H9 (cell line): ENCODE measurements at regions not wholly inside any gene's neighbourhood (a gene's known extent, or its start where the extent isn't known, plus 50 kb on each side); places are given as distances from the start of the nearest gene placed in this dataset.

Experiments used
- DNase-seq: peaks from one replicate; pipeline ENCODE4 v3.0.0-alpha.2; 2017
- H2AFZ ChIP-seq: one replicate; pipeline ENCODE4 v1.6.1; 2013; ENCODE audit warnings: mild to moderate bottlenecking, low read length, control low read depth, moderate library complexity
- H2AK5ac ChIP-seq: 2 replicates; pipeline ENCODE4 v1.6.1; 2013; ENCODE audit warnings: low read length, control low read depth, mixed read lengths; ENCODE audit not compliant: insufficient read length
- H2BK120ac ChIP-seq: one replicate; pipeline ENCODE4 v1.6.1; 2013; ENCODE audit warnings: low read depth, mild to moderate bottlenecking, low read length, control low read depth, inconsistent platforms; ENCODE audit not compliant: poor library complexity, severe bottlenecking
- H2BK12ac ChIP-seq: 2 replicates; pipeline ENCODE4 v1.6.1; 2013; ENCODE audit warnings: low read length, control low read depth, mixed read lengths, low read depth; ENCODE audit not compliant: insufficient read length
- H2BK15ac ChIP-seq: 2 replicates; pipeline ENCODE4 v1.6.1; 2013; ENCODE audit warnings: low read depth, low read length, control low read depth
- H2BK20ac ChIP-seq: one replicate; pipeline ENCODE4 v1.6.1; 2013; ENCODE audit warnings: low read depth, mild to moderate bottlenecking, low read length, control low read depth, inconsistent platforms; ENCODE audit not compliant: poor library complexity, severe bottlenecking
- H2BK5ac ChIP-seq: 2 replicates; pipeline ENCODE4 v1.6.1; 2013; ENCODE audit warnings: low read length, control low read depth, mixed read lengths; ENCODE audit not compliant: insufficient read length
- H3K14ac ChIP-seq: 2 replicates; pipeline ENCODE4 v1.6.1; 2013; ENCODE audit warnings: low read length, control low read depth; ENCODE audit not compliant: insufficient read depth
- H3K18ac ChIP-seq: 2 replicates; pipeline ENCODE4 v1.6.1; 2013; ENCODE audit warnings: low read depth, mild to moderate bottlenecking, mixed read lengths, low read length, control low read depth; ENCODE audit not compliant: insufficient read length
- H3K23ac ChIP-seq: 2 replicates; pipeline ENCODE4 v1.6.1; 2013; ENCODE audit warnings: low read length, control low read depth, mixed read lengths, low read depth; ENCODE audit not compliant: insufficient read length
- H3K23me2 ChIP-seq: 2 replicates; pipeline ENCODE4 v1.6.1; 2013; ENCODE audit warnings: low read depth, mild to moderate bottlenecking, mixed read lengths, low read length, control low read depth; ENCODE audit not compliant: insufficient read length, poor library complexity, severe bottlenecking
- H3K27ac ChIP-seq: 2 replicates; pipeline ENCODE4 v1.5.1; 2013; ENCODE audit warnings: low read length, control low read depth, mixed read lengths, low read depth; ENCODE audit not compliant: insufficient read length
- H3K27me3 ChIP-seq: 2 replicates; pipeline ENCODE4 v1.6.1; 2013; ENCODE audit warnings: low read length, control low read depth, inconsistent platforms; ENCODE audit not compliant: insufficient read depth
- H3K4ac ChIP-seq: 2 replicates; pipeline ENCODE4 v1.6.1; 2013; ENCODE audit warnings: low read depth, mild to moderate bottlenecking, control low read depth, inconsistent platforms, low read length, moderate library complexity
- H3K4me1 ChIP-seq: 2 replicates; pipeline ENCODE4 v1.6.1; 2013; ENCODE audit warnings: low read length, control low read depth, inconsistent platforms; ENCODE audit not compliant: insufficient read depth
- H3K4me2 ChIP-seq: 2 replicates; pipeline ENCODE4 v1.6.1; 2013; ENCODE audit warnings: low read length, control low read depth, mixed read lengths; ENCODE audit not compliant: insufficient read length, insufficient read depth
- H3K56ac ChIP-seq: 2 replicates; pipeline ENCODE4 v1.6.1; 2013; ENCODE audit warnings: low read depth, mild to moderate bottlenecking, mixed read lengths, low read length, control low read depth; ENCODE audit not compliant: insufficient read length
- H3K79me1 ChIP-seq: 2 replicates; pipeline ENCODE4 v1.6.1; 2013; ENCODE audit warnings: low read depth, mild to moderate bottlenecking, moderate library complexity, low read length, control low read depth, inconsistent platforms; ENCODE audit not compliant: insufficient read depth, poor library complexity, severe bottlenecking
- H3K79me2 ChIP-seq: 2 replicates; pipeline ENCODE4 v1.6.1; 2013; ENCODE audit warnings: low read length, control low read depth, inconsistent platforms; ENCODE audit not compliant: insufficient read depth
- H3K9ac ChIP-seq: 2 replicates; pipeline ENCODE4 v1.6.1; 2013; ENCODE audit warnings: low read length, control low read depth, mixed read lengths; ENCODE audit not compliant: insufficient read length; ENCODE audit errors: extremely low read depth
- H3K9me3 ChIP-seq: one replicate; pipeline ENCODE4 v1.6.1; 2013; ENCODE audit warnings: low read depth, low read length, inconsistent platforms; ENCODE audit not compliant: control insufficient read depth
- H3T11ph ChIP-seq: one replicate; pipeline ENCODE4 v1.6.1; 2013; ENCODE audit warnings: mild to moderate bottlenecking, low read length, control low read depth, inconsistent platforms
- H4K20me1 ChIP-seq: one replicate; pipeline ENCODE4 v1.6.1; 2013; ENCODE audit not compliant: control insufficient read depth, insufficient read length, insufficient read depth
- H4K5ac ChIP-seq: 2 replicates; pipeline ENCODE4 v1.6.1; 2013; ENCODE audit warnings: low read depth, mild to moderate bottlenecking, mixed read lengths, low read length, control low read depth; ENCODE audit not compliant: insufficient read length
- H4K8ac ChIP-seq: replicated peaks from 2 replicates; pipeline ENCODE4 v1.6.1; 2013; ENCODE audit warnings: low read length, control low read depth, mixed read lengths, low read depth; ENCODE audit not compliant: insufficient read length
- H4K91ac ChIP-seq: 2 replicates; pipeline ENCODE4 v1.6.1; 2013; ENCODE audit warnings: low read depth, mild to moderate bottlenecking, moderate library complexity, mixed read lengths, low read length, control low read depth; ENCODE audit not compliant: insufficient read length
- H3K27ac Mint-ChIP-seq, 3 experiments: 2 replicates in 2 of 3; 3 replicates in 1 of 3; pipeline ENCODE4 v1.8.0; 2020 to 2021; ENCODE audit warnings: mixed read lengths in 3 of 3, mild to moderate bottlenecking in 1 of 3, moderate library complexity in 1 of 3
- H3K27me3 Mint-ChIP-seq: 2 replicates; pipeline ENCODE4 v1.8.0; 2021; ENCODE audit warnings: low read depth, mild to moderate bottlenecking, moderate library complexity, mixed read lengths
- H3K36me3 Mint-ChIP-seq, 3 experiments: 2 replicates in 2 of 3; 3 replicates in 1 of 3; pipeline ENCODE4 v1.8.0; 2020 to 2021; ENCODE audit warnings: low read depth in 3 of 3, mixed read lengths in 3 of 3; ENCODE audit not compliant: insufficient read depth in 1 of 3
- H3K4me1 Mint-ChIP-seq, 2 experiments: 2 replicates each; pipeline ENCODE4 v1.8.0; 2020; ENCODE audit warnings: mixed read lengths in 2 of 2
- H3K4me3 Mint-ChIP-seq, 2 experiments: 2 replicates in 1 of 2; 3 replicates in 1 of 2; pipeline ENCODE4 v1.8.0; 2020 to 2021; ENCODE audit warnings: mild to moderate bottlenecking in 2 of 2, mixed read lengths in 2 of 2, moderate library complexity in 1 of 2
- H3K9me3 Mint-ChIP-seq, 2 experiments: 2 replicates in 1 of 2; 3 replicates in 1 of 2; pipeline ENCODE4 v1.8.0; 2020; ENCODE audit warnings: mild to moderate bottlenecking in 2 of 2, mixed read lengths in 2 of 2, moderate library complexity in 1 of 2
- CTCF ChIP-seq: fragments of 200-600 bp; sonication (generic); conservative IDR thresholded peaks from 3 replicates; pipeline ENCODE4 v1.8.0; 2021; ENCODE audit warnings: antibody characterized with exemption, mild to moderate bottlenecking
- WGBS: extraction: QIAGEN DNeasy Blood & Tissue Kit; methylation state at CpG from one replicate; pipeline ENCODE4 v1.1.7; 2013; ENCODE audit warnings: missing lambda C conversion rate, low lambda C conversion rate, mixed read lengths; ENCODE audit not compliant: insufficient read length; ENCODE audit errors: extremely low coverage; 5-methylcytosine and 5-hydroxymethylcytosine counted together

GRCh38 chr5:16311666-16312065 lies 132.1 kb upstream of the MARCHF11 start:
- no peaks in the 10 kb centered on the region for H3K9me3 Mint-ChIP-seq
- H2BK5ac ChIP-seq, result no peak overlapping the region

More at GRCh38 chr5:16311666-16312065, 132.1 kb upstream of the MARCHF11 start:
- Histone ChIP-seq H3K27ac (no peak overlapping the region), H3K79me1 (no peaks in the 10 kb centered on the region), H2BK15ac (no peak overlapping the region), H2AK5ac (no peak overlapping the region), H3K14ac (no peak overlapping the region), H4K91ac (no peak overlapping the region), H3K18ac (no peak overlapping the region), H4K20me1 (no peaks in the 10 kb centered on the region), H3K4me2 (no peak overlapping the region), H3K56ac (no peak overlapping the region), H3T11ph (no peak overlapping the region), H3K23me2 (no peaks in the 10 kb centered on the region), H3K9ac (no peak overlapping the region), H3K9me3 (no peaks in the 10 kb centered on the region), H4K5ac (no peak overlapping the region), H2AFZ (no peak overlapping the region), H2BK20ac (no peak overlapping the region), H3K79me2 (no peaks in the 10 kb centered on the region), H2BK12ac (no peak overlapping the region), H3K23ac (no peak overlapping the region), H3K4ac (no peak overlapping the region), H3K27me3 (no peaks in the 10 kb centered on the region), H2BK120ac (no peak overlapping the region), H3K4me1 (no peaks in the 10 kb centered on the region; the same call in 1 of the 2 replicates), H4K8ac (no peak overlapping the region)
- TF ChIP-seq CTCF, result no peak
- WGBS, result no CpG with 5 or more reads among the region's 2 CpGs
- Mint-ChIP-seq H3K36me3 (peaks cover 0 to 1% (median 0%) of the 10 kb centered on the region in 3 experiments; a peak in 1 of 7 replicates), H3K4me1 (peaks cover 7 to 8% of the 10 kb centered on the region in 2 experiments), H3K27ac (no peak overlapping the region), H3K4me3 (no peak overlapping the region), H3K27me3 (no peaks in the 10 kb centered on the region)
- no peak for DNase-seq
